ENCODE measurements at regions not wholly inside any gene's neighbourhood (a gene's known extent, or its start where the extent isn't known, plus 50 kb on each side); places are given as distances from the start of the nearest gene placed in this dataset.

DNA sequence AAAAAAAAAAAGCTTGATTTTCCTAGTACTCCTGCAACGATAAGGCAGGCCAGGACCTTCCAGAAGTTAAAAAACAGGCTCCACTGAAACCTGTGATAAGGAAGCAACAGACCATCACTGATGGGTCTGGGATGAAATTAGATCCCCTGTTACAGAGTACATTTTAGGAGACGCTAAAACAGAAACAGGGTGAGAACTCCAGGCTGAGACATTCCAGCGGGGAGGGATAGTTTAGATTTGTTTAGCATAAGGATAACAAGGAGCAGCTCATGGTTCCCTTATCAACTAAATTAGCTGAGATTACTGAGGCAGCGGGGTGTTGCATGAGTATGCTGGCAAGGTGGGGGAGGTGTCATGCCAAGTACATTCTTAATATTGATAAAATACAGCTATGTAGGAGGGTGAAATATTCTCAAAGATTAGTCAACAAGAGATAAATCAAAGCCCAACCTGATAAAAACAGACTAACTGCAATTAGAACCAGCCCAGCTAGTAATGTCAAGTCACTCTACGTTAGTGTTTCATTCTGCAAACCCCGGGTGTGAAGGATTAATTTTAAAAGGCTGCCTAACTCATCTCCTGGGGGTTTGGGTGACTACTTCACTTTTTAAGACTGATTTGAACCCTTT lies 75.0 kb upstream of the BZW1 start:
- no peak for DNase-seq (ENCODE audit: low read depth)
- TF ChIP-seq, protein P1, sequence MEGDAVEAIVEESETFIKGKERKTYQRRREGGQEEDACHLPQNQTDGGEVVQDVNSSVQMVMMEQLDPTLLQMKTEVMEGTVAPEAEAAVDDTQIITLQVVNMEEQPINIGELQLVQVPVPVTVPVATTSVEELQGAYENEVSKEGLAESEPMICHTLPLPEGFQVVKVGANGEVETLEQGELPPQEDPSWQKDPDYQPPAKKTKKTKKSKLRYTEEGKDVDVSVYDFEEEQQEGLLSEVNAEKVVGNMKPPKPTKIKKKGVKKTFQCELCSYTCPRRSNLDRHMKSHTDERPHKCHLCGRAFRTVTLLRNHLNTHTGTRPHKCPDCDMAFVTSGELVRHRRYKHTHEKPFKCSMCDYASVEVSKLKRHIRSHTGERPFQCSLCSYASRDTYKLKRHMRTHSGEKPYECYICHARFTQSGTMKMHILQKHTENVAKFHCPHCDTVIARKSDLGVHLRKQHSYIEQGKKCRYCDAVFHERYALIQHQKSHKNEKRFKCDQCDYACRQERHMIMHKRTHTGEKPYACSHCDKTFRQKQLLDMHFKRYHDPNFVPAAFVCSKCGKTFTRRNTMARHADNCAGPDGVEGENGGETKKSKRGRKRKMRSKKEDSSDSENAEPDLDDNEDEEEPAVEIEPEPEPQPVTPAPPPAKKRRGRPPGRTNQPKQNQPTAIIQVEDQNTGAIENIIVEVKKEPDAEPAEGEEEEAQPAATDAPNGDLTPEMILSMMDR (conservative IDR thresholded peaks at IDR 0.05; ENCODE audit: low read depth, low read length), result no peak
- no peak overlapping the region for H3K4me3 ChIP-seq (ENCODE audit: low read depth, low read length)

DNA sequence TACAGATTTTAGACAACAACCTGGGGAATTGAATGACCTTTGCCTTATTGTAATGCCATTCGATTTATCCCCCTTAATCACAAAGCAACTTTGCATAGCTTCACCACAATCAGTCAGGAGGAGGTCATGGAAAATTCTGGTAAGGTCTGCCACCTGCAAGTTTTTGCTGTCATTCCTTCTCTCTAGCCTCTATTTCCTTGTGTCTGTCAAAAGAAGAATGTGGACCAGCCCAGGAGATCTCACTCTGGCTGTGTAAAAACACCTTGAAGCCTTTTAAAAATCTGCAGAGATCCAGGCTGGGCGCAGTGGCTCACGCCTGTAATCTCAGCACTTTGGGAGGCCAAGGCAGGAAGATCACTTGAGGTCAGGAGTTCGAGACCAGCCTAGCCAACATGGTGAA lies 74.1 kb upstream of the BZW1 start:
- TF ChIP-seq, protein P1 (conservative IDR thresholded peaks at IDR 0.05; ENCODE audit: low read depth, low read length), result no peak
- H3K4me3 ChIP-seq (ENCODE audit: low read depth, low read length), result no peak overlapping the region
- no peak for DNase-seq (ENCODE audit: low read depth)

DNA sequence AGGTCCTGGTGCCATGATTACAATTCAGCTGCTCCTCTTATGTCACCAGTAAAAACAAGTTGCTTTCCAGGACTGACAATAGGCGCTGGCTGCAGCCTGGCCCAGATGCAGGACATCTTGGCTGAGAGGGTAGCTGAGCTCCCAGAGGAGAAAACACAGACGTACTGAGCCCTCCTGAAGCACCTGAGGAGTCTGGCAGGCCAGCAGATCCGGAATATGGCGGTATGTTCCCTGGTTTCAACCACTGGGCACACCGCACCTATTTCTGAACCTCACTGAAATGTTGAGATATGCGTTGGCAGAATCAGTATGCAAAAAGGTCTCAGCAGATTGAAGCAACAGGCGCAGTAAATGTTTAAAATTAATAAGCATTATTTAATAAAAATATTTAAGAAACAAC lies 73.1 kb upstream of the BZW1 start:
- no peak overlapping the region for H3K4me3 ChIP-seq (ENCODE audit: low read depth, low read length)
- TF ChIP-seq, protein P1 (conservative IDR thresholded peaks at IDR 0.05; ENCODE audit: low read depth, low read length), result no peak
- DNase-seq (ENCODE audit: low read depth), result no peak

DNA sequence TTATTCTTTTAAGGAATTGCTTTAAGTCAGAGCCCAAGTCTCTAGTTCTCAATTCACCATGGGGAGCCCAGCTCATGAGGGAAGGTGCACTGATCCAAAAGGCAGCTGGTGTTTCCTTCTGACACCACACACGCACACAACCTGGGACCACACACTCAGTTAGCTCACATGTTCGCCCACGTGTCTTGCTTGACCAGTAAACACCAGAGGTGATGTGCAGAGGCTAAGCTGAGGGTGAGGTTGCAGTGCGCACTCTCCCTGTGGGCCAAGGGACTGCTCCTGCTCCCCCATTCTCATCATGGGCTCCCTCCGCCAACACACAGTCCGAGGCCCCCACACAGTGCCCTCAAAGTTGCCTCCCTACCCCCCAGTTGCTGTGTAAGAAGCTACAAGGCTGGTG lies 70.8 kb upstream of the BZW1 start:
- no peak overlapping the region for H3K4me3 ChIP-seq (ENCODE audit: low read depth, low read length)
- no peak for DNase-seq (ENCODE audit: low read depth)
- TF ChIP-seq, protein P1 (conservative IDR thresholded peaks at IDR 0.05; ENCODE audit: low read depth, low read length), result no peak

DNA sequence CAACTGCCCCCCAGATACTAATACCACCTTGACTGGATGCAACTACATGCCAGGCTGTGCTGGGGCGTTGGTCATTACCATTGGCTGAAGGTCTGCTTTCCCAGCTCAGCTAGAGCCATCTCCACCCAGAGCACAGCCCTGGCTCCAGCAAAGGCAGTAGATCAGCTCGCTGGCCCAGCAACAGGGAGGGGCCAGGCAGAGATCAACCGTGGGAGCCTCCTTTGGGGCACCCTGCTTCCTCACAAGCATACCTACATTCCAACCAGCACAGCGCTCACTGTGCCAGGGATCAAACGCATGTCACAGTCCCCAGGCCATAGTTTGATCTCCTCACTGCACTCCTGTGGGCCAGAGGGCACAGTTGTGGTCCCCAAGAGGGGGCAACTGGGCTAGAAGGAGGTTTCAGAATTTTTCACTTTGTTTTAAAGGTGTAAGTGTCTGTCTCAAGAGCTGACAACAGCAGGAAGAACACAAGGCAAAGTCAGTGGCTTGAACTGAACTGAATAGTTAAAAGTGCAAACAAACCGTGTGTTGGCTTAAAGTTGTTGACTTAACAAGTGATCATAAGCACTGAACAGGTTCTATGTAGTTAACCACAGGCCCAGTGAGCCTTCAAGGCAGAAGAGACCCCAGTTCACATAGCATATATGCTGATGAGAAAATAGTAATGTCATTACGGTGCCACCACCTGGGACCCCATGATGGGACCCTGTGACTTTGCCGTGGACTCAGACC lies 70.1 kb upstream of the BZW1 start:
- TF ChIP-seq, protein P1 (conservative IDR thresholded peaks at IDR 0.05; ENCODE audit: low read depth, low read length), result no peak
- no peak for DNase-seq (ENCODE audit: low read depth)

DNA sequence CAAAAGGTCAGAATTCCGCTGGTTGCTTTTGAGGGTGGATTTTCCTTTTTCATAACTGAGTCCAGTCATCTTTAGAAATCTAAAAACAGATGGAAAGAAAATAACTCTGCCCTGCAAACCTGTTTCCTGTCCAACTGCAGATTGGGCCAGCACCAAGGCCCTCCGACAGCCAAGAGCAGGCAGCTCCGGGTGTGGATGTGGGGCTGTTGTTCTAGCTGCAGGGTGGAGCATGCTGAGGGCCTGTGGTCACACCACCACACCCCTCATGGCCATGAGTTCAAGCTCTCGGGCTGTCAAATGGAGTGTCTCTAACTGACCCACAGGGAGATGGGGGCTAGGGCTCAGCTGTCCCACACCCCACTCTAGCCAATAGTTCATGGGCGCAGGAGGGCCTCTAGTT lies 69.3 kb upstream of the BZW1 start:
- DNase-seq (ENCODE audit: low read depth), result no peak
- H3K4me3 ChIP-seq (ENCODE audit: low read depth, low read length), result no peak overlapping the region
- TF ChIP-seq, protein P1 (conservative IDR thresholded peaks at IDR 0.05; ENCODE audit: low read depth, low read length), result no peak

More for the DNA sequence above, 70.1 kb upstream of the BZW1 start:
- no peak overlapping the region for H3K4me3 ChIP-seq (ENCODE audit: low read depth, low read length)
